ENCODE measurements at regions not wholly inside any gene's neighbourhood (a gene's known extent, or its start where the extent isn't known, plus 50 kb on each side); places are given as distances from the start of the nearest gene placed in this dataset.
"Not testable (repeated sequence)": the region's sequence is repeated elsewhere in the genome, so short reads cannot be mapped to it uniquely, and the experiment has no call there.

GRCh38 chr21:36207577-36208320, 51.1 kb downstream of the DOP1B start:
- DNase-seq: no peak

- no peak for DNase-seq
Observed at GRCh38 chr21:36208326-36209013, 51.8 kb downstream of the DOP1B start.

- DNase-seq: peak; percentile 59
Observed at GRCh38 chr21:36209626-36210171, 53.1 kb downstream of the DOP1B start.

GRCh38 chr21:36210779-36211659, 54.4 kb downstream of the DOP1B start:
- no peak for DNase-seq

GRCh38 chr21:36211660-36212512, 55.3 kb downstream of the DOP1B start:
- DNase-seq: no peak

GRCh38 chr21:36212513-36212780, 55.8 kb downstream of the DOP1B start:
- no peak for DNase-seq

- DNase-seq: no peak
Observed at GRCh38 chr21:36214561-36214960, 57.9 kb downstream of the DOP1B start.

GRCh38 chr21:36217743-36218142, 61.1 kb downstream of the DOP1B start:
- DNase-seq: no peak

- no peak for DNase-seq
Observed at GRCh38 chr21:36218691-36219090, 62.1 kb downstream of the DOP1B start.

GRCh38 chr21:36223451-36223850, 66.8 kb downstream of the DOP1B start:
- no peak for DNase-seq

- DNase-seq: no peak
Observed at GRCh38 chr21:36229181-36229580, 72.6 kb downstream of the DOP1B start.

GRCh38 chr21:36231444-36231843, 74.8 kb downstream of the DOP1B start:
- not testable (repeated sequence) for DNase-seq

GRCh38 chr21:36232641-36233040, 76.0 kb downstream of the DOP1B start:
- no peak for DNase-seq

- no peak for DNase-seq
Observed at GRCh38 chr21:36235058-36235582, 78.5 kb downstream of the DOP1B start.

GRCh38 chr21:36236052-36236730, 79.6 kb downstream of the DOP1B start:
- no peak for DNase-seq

GRCh38 chr21:36237441-36237840, 80.8 kb downstream of the DOP1B start:
- no peak for DNase-seq

GRCh38 chr21:36239585-36239984, 80.4 kb upstream of the MORC3 start:
- DNase-seq: no peak

- DNase-seq: no peak
Observed at GRCh38 chr21:36241717-36242116, 78.3 kb upstream of the MORC3 start.

- DNase-seq: no peak
Observed at GRCh38 chr21:36245115-36245514, 74.9 kb upstream of the MORC3 start.

- DNase-seq: no peak
Observed at GRCh38 chr21:36245649-36246048, 74.3 kb upstream of the MORC3 start.
